ENCODE measurements at regions not wholly inside any gene's neighbourhood (a gene's known extent, or its start where the extent isn't known, plus 50 kb on each side); places are given as distances from the start of the nearest gene placed in this dataset.
"Not testable (repeated sequence)": the region's sequence is repeated elsewhere in the genome, so short reads cannot be mapped to it uniquely, and the experiment has no call there.

GRCh38 chr4:181030135-181030921, 1212.9 kb upstream of the TENM3 start:
- H3K36me3 ChIP-seq (replicated peaks in 1 of 2; ENCODE audit: control insufficient read depth in 1 of 2, insufficient read depth in 2 of 2, low read length in 2 of 2); H2AFZ ChIP-seq (ENCODE audit: low read length); in situ Hi-C loops (cut with HindIII; ENCODE audit: extremely low pct_ligation_motif_present, low pct_unique_long_range_greater_than_20kb); H3K79me2 ChIP-seq (ENCODE audit: insufficient read depth, low read length); intact Hi-C loops (cut with micrococcal nuclease; ENCODE audit: unreplicated experiment); BruUV-seq (replicated peaks); H3K27ac ChIP-seq (ENCODE audit: extremely low read length, insufficient read depth, low read length); H3K4me2 ChIP-seq (ENCODE audit: low read depth, low read length); ATAC-seq; H4K20me1 ChIP-seq (ENCODE audit: insufficient read depth, low read length); H3K27me3 ChIP-seq (ENCODE audit: control insufficient read depth in 1 of 2, insufficient read depth in 2 of 2, low read length in 2 of 2); H3K4me3 ChIP-seq (replicated peaks in 1 of 3; ENCODE audit: insufficient read depth in 1 of 3, low read depth in 2 of 3, low read length in 3 of 3); FAIRE-seq; H3K9ac ChIP-seq (ENCODE audit: insufficient read depth, low read depth, low read length); H3K9me3 ChIP-seq (ENCODE audit: low read length); CTCF ChIA-PET (ENCODE audit: low intra/inter-chr PET ratio, low total read pairs); POLR2A ChIA-PET; DNase-seq (ENCODE audit: low spot score); H3K4me1 ChIP-seq (ENCODE audit: insufficient read depth, low read length): not testable (repeated sequence)
- 31% methylated on average over 10 of the region's 14 CpGs for WGBS (ENCODE audit: low lambda C conversion rate)
- TF ChIP-seq MAFK (conservative IDR thresholded peaks at IDR 0.05 in 1 of 2, IDR thresholded peaks at IDR 0.05 in 1 of 2; ENCODE audit: low read length in 2 of 2) = peak in 1 of 2 experiments; percentile 49; a peak in 2 of 4 replicates

- Histone ChIP-seq H3K36me3 (replicated peaks in 1 of 2; ENCODE audit: control insufficient read depth in 1 of 2, insufficient read depth in 2 of 2, low read length in 2 of 2) (no peaks in the 10 kb centered on the region), H2AFZ (ENCODE audit: low read length) (no peak overlapping the region), H3K4me2 (ENCODE audit: low read depth, low read length) (no peak overlapping the region), H3K27ac (ENCODE audit: extremely low read length, insufficient read depth, low read length) (no peak overlapping the region), H3K79me2 (ENCODE audit: insufficient read depth, low read length) (no peaks in the 10 kb centered on the region), H3K9me3 (ENCODE audit: low read length) (no peaks in the 10 kb centered on the region), H3K9ac (ENCODE audit: insufficient read depth, low read depth, low read length) (no peak overlapping the region), H4K20me1 (ENCODE audit: insufficient read depth, low read length) (no peaks in the 10 kb centered on the region), H3K4me1 (ENCODE audit: insufficient read depth, low read length) (no peaks in the 10 kb centered on the region), H3K27me3 (ENCODE audit: control insufficient read depth in 1 of 2, insufficient read depth in 2 of 2, low read length in 2 of 2) (no peaks in the 10 kb centered on the region; a peak in 1 of 5 replicates), H3K4me3 (replicated peaks in 1 of 3; ENCODE audit: insufficient read depth in 1 of 3, low read depth in 2 of 3, low read length in 3 of 3) (no peak overlapping the region)
- intact Hi-C loops (cut with micrococcal nuclease; ENCODE audit: unreplicated experiment) (no loop called here), in situ Hi-C loops (cut with HindIII; ENCODE audit: extremely low pct_ligation_motif_present, low pct_unique_long_range_greater_than_20kb) (no loop called here)
- DNase-seq (ENCODE audit: low spot score) (no peak), ATAC-seq (no peak), FAIRE-seq (no peak)
- no peak for TF ChIP-seq ZNF616 (CRISPR knock-in tag; IDR thresholded peaks at IDR 0.05; ENCODE audit: low read depth)
- no peak for TF ChIP-seq PHB2 (IDR thresholded peaks at IDR 0.05; ENCODE audit: partially characterized antibody)
- TF ChIP-seq HMGXB3 (CRISPR knock-in tag; IDR thresholded peaks at IDR 0.05; ENCODE audit: borderline replicate concordance) = no peak
- TF ChIP-seq ASH2L (IDR thresholded peaks at IDR 0.05; ENCODE audit: insufficient read length, low read depth, low read length) = no peak
- TF ChIP-seq CC2D1A (CRISPR knock-in tag; IDR thresholded peaks at IDR 0.05) = no peak
- no peak for TF ChIP-seq ZBTB3 (CRISPR knock-in tag; IDR thresholded peaks at IDR 0.05; ENCODE audit: borderline replicate concordance, low read depth)
- ChIA-PET POLR2A (no interaction called here), CTCF (ENCODE audit: low intra/inter-chr PET ratio, low total read pairs) (no interaction called here)
- WGBS (ENCODE audit: low lambda C conversion rate) = 29% methylated on average over 4 of the region's 7 CpGs
- BruUV-seq (replicated peaks) = no TSS peak
Observed at GRCh38 chr4:181030961-181031360, 1212.2 kb upstream of the TENM3 start.

Data from HepG2 (cell line).